GM10266 (cell line): ENCODE measurements at regions not wholly inside any gene's neighbourhood (a gene's known extent, or its start where the extent isn't known, plus 50 kb on each side); places are given as distances from the start of the nearest gene placed in this dataset.
"Not testable (repeated sequence)": the region's sequence is repeated elsewhere in the genome, so short reads cannot be mapped to it uniquely, and the experiment has no call there.

Experiments
- DNase-seq: peaks from one replicate; pipeline ENCODE4 v3.0.0; 2012; ENCODE audit errors: extremely low spot score
- TF ChIP-seq, protein P1 (sequence below): IDR thresholded peaks from 2 replicates; pipeline ENCODE4 v1.5.1; 2012; ENCODE audit warnings: mild to moderate bottlenecking, low read depth; ENCODE audit not compliant: control insufficient read depth, insufficient read depth; ENCODE audit errors: missing control alignments

DNA sequence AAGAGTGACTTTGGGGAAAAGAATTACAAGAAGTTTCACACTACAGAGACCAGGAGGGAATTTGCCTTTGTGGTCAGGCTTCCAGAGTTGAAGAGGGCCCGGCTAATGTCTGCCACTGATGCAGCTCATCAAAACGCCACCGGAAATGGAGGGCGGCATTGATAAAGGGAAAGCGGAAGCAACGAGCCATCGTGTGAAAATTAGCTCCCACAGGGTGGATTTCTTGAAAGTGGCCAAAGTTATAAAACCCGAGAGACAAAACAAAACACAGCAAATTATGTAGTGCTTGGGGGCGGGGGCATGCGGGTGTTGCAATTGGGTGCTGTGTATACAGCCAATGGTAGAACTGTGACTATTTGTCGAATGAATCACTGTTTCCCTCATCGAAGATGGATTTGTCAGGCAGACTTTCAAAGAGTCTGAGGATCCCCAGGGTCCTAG lies 113.0 kb downstream of the ADAMTS15 start:
- no peak for DNase-seq
- TF ChIP-seq, protein P1, sequence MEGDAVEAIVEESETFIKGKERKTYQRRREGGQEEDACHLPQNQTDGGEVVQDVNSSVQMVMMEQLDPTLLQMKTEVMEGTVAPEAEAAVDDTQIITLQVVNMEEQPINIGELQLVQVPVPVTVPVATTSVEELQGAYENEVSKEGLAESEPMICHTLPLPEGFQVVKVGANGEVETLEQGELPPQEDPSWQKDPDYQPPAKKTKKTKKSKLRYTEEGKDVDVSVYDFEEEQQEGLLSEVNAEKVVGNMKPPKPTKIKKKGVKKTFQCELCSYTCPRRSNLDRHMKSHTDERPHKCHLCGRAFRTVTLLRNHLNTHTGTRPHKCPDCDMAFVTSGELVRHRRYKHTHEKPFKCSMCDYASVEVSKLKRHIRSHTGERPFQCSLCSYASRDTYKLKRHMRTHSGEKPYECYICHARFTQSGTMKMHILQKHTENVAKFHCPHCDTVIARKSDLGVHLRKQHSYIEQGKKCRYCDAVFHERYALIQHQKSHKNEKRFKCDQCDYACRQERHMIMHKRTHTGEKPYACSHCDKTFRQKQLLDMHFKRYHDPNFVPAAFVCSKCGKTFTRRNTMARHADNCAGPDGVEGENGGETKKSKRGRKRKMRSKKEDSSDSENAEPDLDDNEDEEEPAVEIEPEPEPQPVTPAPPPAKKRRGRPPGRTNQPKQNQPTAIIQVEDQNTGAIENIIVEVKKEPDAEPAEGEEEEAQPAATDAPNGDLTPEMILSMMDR: no peak

DNA sequence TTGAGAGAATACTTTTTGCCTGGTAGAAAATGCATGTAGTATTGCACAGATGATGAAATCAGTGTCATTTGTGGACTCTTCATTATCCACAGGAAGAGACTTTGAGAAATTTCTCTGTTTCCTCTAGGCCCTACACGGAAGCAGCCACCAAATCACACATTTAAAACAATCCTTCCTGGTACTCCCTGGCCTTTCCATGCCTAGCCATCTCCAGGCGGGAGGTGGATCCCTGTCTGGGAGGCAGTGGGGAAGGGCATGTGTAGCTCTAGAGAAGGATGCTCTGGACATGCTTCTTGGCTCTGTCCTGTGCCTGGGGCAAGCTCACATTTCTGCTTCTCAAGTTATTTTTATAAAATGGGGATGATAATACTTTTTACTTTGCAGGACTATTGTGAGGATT lies 114.1 kb downstream of the ADAMTS15 start:
- no peak for DNase-seq
- TF ChIP-seq, protein P1: no peak

DNA sequence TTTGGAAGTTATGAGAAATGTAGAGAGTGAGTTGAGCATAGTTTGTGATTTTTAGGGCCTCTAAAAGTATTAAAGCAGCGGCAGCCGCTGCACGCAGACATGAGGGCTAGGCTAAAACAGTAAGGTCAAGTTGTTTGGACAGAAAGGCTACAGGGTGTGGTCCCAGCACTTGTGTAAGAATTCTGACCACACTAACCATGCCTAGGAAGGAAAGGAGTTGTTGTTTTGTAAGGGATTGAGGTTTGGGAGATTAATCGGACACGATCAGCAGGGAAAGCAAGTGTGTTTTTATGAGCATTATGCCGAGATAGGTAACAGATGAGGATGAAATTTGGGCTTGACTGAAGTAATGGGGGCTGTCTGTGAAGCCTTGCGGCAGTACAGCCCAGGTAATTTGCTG lies 117.9 kb downstream of the ADAMTS15 start:
- DNase-seq: not testable (repeated sequence)

DNA sequence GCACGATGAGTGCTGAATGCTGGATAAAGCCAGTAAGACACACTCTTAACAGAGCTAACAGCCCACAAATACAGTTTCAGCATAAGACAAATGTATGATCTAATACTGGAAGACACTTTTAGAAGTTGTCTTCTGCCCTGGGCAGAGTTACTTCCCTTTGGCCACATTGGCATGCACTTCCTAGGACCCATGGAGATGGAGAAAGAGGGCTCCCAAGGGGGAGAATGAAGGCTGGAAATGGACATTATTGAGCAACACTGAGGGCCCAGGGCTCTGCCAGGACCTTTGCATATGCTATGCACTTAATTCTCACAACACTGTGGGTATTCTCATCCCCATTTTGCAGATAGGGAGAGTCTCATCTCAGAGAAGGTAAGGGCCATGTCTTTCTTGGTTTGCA lies 123.1 kb downstream of the ADAMTS15 start:
- TF ChIP-seq, protein P1: no peak
- no peak for DNase-seq

DNA sequence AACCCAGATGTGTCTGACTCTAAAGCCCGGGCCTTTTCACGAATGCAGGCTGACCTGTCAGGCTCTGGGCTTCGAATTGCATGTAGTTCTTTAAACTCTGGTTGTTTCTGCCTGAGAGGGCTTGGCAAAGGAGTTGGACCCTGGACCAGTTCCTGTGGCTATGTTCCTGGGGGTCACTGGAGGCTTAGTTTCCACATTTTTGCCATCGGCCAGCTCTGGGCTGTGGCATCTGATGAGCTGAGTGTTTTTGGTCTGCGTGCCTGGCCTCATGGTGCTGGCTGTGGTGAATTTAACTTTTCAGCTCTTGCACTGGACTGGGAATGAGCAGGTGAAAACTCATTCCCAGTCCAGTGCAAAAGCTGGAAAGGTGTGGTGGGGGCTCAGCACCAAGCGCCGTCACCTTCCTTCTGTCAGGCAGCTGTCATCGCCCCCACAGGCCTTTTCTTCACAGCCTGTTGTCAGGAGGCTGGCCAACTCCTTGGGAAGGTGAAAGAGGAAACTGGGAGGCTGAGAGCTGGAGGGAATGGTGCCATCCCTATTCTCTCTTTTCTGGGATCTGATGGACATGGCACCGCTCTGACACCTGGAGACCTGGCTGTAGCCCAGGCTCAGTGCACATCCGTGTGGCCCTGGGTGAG lies 123.6 kb downstream of the ADAMTS15 start:
- TF ChIP-seq, protein P1: no peak
- DNase-seq: no peak

DNA sequence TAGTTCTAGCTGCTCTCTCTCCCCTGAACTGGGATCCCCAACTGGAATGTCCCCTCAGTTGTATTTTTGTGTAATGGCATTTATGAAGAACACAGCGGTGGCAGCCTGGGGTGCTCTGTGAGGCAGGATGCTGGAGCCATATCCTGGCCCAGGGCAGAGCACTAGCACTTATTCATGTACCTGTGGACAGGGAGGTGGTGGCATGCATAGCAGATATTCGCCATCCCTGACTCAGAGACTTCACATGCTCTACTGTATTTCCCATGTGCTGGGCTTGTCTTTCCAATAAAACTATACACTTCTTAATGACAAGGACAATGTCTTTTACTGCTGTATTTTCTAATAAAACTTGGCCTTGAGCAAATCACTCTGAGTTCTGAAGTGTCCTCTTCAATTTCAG lies 125.3 kb downstream of the ADAMTS15 start:
- no peak for DNase-seq
- TF ChIP-seq, protein P1: no peak

DNA sequence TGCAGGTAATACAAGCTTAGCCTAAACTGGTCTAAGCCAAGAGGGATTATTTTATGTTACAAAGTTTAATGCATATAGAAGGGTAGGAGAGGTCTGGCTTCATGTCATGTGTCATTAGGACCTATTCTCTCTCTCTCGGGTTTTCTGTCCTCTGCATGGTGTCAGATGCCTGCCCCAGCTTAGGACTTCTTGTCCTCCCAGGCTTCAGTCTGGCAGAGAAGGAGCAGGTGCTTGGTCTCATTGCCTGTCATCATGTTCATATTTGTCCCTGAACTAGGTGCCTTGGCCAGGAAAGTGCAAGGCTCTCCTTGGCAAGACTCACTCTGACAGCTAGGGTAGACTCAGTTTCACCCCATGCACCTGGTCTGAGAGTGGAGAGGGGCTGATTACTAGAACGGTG lies 126.3 kb downstream of the ADAMTS15 start:
- DNase-seq: no peak
- TF ChIP-seq, protein P1: no peak

DNA sequence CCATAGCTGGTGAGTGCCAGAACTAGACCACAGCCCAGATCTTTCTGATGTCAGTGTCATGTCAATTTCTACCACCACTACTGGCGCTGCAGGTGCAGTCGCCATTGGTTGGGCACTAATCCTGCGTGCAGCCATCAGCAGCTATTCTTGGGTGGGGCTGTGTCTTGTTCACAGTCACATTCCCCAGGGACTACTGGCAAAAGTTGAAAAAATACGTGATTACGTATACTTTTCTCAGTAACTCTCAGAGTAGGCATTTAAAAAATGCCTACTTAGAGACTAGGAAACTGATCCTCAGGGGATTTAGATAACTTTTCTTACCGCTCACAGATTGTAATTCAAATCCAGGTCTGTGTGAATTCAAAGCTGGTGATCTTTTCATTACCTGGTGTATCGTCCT lies 127.7 kb downstream of the ADAMTS15 start:
- DNase-seq: no peak
- TF ChIP-seq, protein P1: no peak
